Small intestine (tissue), 7 donors: ENCODE measurements at regions not wholly inside any gene's neighbourhood (a gene's known extent, or its start where the extent isn't known, plus 50 kb on each side); places are given as distances from the start of the nearest gene placed in this dataset.

Source experiments
- DNase-seq, 2 donors: peaks; one replicate each; pipeline versions ENCODE4 v3.0.0 to v3.0.0-alpha.2; 2013
- FAIRE-seq: peaks from 2 replicates; lab custom pipeline; 2012; peaks lifted over from hg19 to GRCh38; lab: Jason Lieb, UNC
- H3K27ac ChIP-seq, 3 donors: one replicate each; pipeline ENCODE4 v1.5.1; 2013; ENCODE audit warnings: low read length in 2 of 3, mild to moderate bottlenecking in 2 of 3, control low read depth in 1 of 3, inconsistent platforms in 1 of 3, low read depth in 1 of 3, moderate library complexity in 1 of 3
- H3K27me3 ChIP-seq, 3 donors: one replicate each; pipeline ENCODE4 v1.6.1; 2013; ENCODE audit warnings: low read length in 3 of 3, inconsistent platforms in 1 of 3; ENCODE audit not compliant: control insufficient read depth in 3 of 3, insufficient read depth in 3 of 3
- H3K36me3 ChIP-seq, 3 donors: one replicate each; pipeline ENCODE4 v1.6.1; 2013; ENCODE audit warnings: low read length in 3 of 3, inconsistent platforms in 1 of 3, low read depth in 1 of 3, mild to moderate bottlenecking in 1 of 3, moderate library complexity in 1 of 3; ENCODE audit not compliant: control insufficient read depth in 3 of 3, insufficient read depth in 2 of 3
- H3K4me1 ChIP-seq, 3 donors: one replicate each; pipeline ENCODE4 v1.6.1; 2013; ENCODE audit warnings: low read length in 2 of 3, inconsistent platforms in 1 of 3, low read depth in 1 of 3, mild to moderate bottlenecking in 1 of 3, moderate library complexity in 1 of 3; ENCODE audit not compliant: control insufficient read depth in 3 of 3, insufficient read depth in 2 of 3
- H3K4me3 ChIP-seq, 3 donors: one replicate each; pipeline ENCODE4 v1.5.1; 2013; ENCODE audit warnings: low read length in 3 of 3, control low read depth in 1 of 3, inconsistent platforms in 1 of 3, low read depth in 1 of 3, mild to moderate bottlenecking in 1 of 3, moderate library complexity in 1 of 3
- H3K9me3 ChIP-seq, 2 donors: one replicate each; pipeline ENCODE4 v1.6.1; 2013; ENCODE audit warnings: low read depth in 1 of 2, low read length in 1 of 2; ENCODE audit not compliant: control insufficient read depth in 2 of 2, insufficient read depth in 1 of 2
- WGBS, 3 donors: extraction: QIAGEN DNeasy Blood & Tissue Kit; methylation state at CpG; one replicate each; pipeline ENCODE4 v1.1.7; 2013; 5-methylcytosine and 5-hydroxymethylcytosine counted together
- donor health status: healthy with polysubstance abuse.
- donor health status: control.
- donor health status: control.
- donor health status: Bipolar disorder and iron deficiency.
- donor health status: healthy.

DNA sequence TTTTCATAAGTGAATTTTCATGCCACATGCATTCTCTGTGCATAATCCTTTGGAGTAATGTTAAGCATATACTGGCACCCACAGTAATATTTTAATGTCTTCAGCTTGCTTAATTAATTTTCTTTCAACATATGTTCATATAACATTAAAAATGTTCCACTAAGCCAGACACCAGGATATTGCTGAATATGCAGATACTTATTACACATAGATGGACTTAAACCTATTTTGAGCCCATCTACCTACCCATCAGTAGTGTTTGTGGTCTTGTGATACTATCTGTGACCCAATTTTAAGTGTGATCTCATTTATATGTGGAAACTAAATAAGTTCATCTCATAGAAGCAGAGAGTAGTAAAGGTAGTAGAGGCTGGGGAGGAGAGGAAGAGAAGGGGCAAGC, 379.5 kb upstream of the JAG1 start:
- H3K9me3 ChIP-seq, result peaks cover 0 to 2% of the 10 kb centered on the region in 2 donors
- FAIRE-seq (no peak), DNase-seq (no peak)
- H3K4me3 ChIP-seq, result no peak overlapping the region
- no peaks in the 10 kb centered on the region for H3K36me3 ChIP-seq
- H3K27me3 ChIP-seq, result no peaks in the 10 kb centered on the region
- H3K27ac ChIP-seq, result no peak overlapping the region
- no peaks in the 10 kb centered on the region for H3K4me1 ChIP-seq

DNA sequence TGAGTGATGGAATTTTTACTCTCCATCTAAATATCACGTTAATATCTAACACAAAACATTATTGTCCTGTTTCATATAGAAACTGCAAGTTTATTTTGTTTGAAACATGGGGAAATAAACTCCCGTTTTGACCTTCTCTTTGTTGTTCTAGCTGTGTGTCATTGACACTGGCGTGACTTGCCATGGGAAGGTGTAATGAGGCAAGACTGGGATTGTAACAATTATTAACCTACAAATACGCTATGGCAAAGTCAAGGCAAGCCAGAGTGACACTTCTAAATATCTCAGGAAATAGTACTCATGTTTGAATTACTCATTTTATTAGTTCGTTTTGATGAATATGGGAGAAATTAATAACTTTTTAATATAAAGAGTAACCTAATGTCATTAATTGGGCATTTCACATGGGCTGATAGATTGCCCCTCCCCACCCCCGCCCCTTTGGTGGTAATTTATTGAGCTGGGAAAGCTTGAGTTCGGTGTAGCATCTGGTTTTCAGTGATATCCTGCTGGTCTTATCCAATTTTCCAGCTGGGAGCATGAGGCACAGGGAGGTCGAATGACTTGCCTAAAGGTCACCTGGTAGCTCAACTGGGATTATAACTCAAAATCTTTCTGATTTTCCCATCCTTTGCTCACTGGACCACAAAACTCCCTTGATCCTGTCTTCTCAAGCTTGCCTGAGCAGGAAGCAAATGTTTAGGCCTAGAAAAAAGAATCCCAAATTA, 380.6 kb upstream of the JAG1 start:
- Histone ChIP-seq H3K27ac (no peak overlapping the region), H3K9me3 (peaks cover 0 to 4% of the 10 kb centered on the region in 2 donors), H3K36me3 (no peaks in the 10 kb centered on the region), H3K4me1 (no peaks in the 10 kb centered on the region), H3K4me3 (no peak overlapping the region), H3K27me3 (no peaks in the 10 kb centered on the region)
- DNase-seq, result no peak
- 79 to 88% (median 82%) methylated on average over 8 of the region's 8 CpGs for WGBS, 3 donors
- no peak for FAIRE-seq

DNA sequence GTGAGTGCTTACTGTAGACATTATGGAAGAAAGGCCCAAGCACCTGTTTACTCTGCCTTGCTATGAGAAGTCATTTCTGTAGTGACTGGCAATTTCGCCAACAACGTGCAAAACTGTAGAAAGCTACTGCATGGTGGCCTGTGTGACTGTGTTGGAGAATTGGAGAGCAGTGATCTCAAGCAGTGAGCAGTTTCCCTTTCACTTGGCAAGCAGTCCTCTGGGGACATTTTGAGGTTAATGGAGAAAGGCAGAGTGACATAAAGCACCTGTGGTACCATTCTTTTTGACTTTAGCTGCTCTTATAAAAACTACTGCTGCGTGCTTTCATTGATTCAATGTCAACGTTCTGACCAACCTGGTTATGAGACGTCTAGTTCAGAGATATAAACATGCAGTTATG, 382.6 kb upstream of the JAG1 start:
- 75 to 88% (median 79%) methylated on average over 5 of the region's 5 CpGs for WGBS, 3 donors

DNA sequence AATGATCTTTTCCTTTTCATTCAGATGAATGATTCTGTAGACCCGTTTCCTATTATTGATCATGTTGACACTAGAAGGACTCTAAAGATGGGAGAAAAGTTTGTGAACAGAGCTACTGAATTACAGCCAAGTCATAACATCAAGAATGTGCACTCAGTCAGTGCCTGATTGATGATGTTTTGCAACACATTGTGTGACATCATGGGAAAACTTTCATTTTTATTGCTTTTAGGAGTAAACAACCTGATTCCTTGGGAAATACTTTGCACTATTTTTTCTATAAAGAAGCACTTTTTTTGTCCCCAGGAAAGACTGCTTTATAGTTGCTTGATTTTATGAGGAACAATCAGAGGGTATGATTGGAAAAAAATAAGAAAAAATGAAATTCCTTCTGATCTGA, 383.8 kb upstream of the JAG1 start:
- no peak overlapping the region for H3K4me3 ChIP-seq
- no peaks in the 10 kb centered on the region for H3K36me3 ChIP-seq
- peak in 1 of 2 donors; percentile 25 for DNase-seq
- peaks cover 0 to 4% of the 10 kb centered on the region in 2 donors for H3K9me3 ChIP-seq
- no peak for FAIRE-seq
- H3K4me1 ChIP-seq, result no peaks in the 10 kb centered on the region
- no peaks in the 10 kb centered on the region for H3K27me3 ChIP-seq
- 60 to 89% (median 83%) methylated on average over 1 of the region's 1 CpG for WGBS, 3 donors
- H3K27ac ChIP-seq, result no peak overlapping the region

More for the DNA sequence above, 382.6 kb upstream of the JAG1 start:
- H3K4me1 ChIP-seq, result no peaks in the 10 kb centered on the region
- H3K9me3 ChIP-seq, result peaks cover 0 to 4% of the 10 kb centered on the region in 2 donors
- H3K27me3 ChIP-seq, result no peaks in the 10 kb centered on the region
- no peak overlapping the region for H3K4me3 ChIP-seq
- H3K27ac ChIP-seq, result no peak overlapping the region
- no peak for FAIRE-seq
- no peak for DNase-seq
- no peaks in the 10 kb centered on the region for H3K36me3 ChIP-seq

DNA sequence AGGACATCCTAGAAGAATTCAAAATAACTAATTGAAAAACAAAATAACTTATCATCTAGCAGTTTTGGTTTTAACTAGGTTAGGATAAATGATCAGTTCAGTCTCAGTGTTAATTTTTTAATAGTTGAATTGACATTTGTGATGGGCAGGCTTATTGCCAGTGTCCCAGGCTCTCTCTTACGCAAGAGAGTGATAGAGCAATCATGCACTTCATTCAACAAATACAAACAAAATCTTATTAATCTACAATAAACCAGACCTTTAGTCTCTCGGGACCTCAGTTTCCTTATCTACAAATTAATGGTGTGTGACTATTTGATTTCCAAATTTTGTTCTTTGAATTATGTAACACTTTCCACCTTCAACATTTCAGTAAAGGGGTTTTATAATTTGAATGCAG, 385.9 kb upstream of the JAG1 start:
- peak in 1 of 2 donors; percentile 48 for DNase-seq
- 14 to 50% (median 29%) methylated on average over 2 of the region's 2 CpGs for WGBS, 3 donors
- H3K27me3 ChIP-seq, result no peaks in the 10 kb centered on the region
- no peak overlapping the region for H3K4me3 ChIP-seq
- H3K36me3 ChIP-seq, result no peaks in the 10 kb centered on the region
- H3K27ac ChIP-seq, result no peak overlapping the region
- H3K4me1 ChIP-seq, result no peaks in the 10 kb centered on the region
- FAIRE-seq, result no peak
- peaks cover 0 to 4% of the 10 kb centered on the region in 2 donors for H3K9me3 ChIP-seq

DNA sequence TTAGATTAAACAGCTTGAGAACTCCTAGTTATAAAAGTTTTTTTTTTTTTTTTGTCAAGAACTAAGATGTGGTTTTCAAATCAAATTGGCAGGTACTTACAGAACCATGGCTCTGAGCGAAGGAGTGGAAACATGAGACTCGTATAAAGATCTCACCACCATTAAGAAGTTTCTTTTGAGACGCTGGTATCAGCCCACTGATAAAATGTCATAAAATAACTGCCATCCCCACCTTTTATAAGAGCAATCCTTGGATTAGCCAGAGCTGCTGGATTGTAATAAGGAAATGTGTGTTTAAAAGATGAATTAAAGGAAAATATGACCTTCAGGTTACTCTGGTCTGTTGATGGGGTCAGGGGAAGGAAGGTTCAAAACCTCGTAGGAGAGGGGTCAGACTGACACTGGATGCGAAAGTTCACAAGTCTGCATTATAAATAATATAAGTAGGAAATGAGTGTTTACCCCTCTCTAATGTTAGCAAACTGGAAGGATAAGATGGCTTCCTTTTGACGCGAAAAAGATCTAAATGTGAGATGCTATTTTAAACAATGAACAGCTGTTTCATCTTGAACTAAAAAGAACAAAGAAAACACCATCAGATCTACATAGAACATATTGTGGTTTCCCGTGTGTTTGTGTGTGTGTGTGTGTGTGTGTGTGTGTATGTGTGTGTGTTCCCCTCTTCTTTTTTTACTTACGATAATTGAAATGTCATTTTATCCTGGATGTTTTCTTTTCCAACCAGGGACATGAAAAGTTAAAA, 386.8 kb upstream of the JAG1 start:
- 53% methylated on average over 9 of the region's 9 CpGs for WGBS, 3 donors
- FAIRE-seq (no peak), DNase-seq (peak; percentile 16 to 63)
- H3K4me3 ChIP-seq, result no peak overlapping the region
- peaks cover 0 to 4% of the 10 kb centered on the region in 2 donors for H3K9me3 ChIP-seq
- H3K36me3 ChIP-seq, result no peaks in the 10 kb centered on the region
- no peak overlapping the region for H3K27ac ChIP-seq
- H3K4me1 ChIP-seq, result no peaks in the 10 kb centered on the region
- H3K27me3 ChIP-seq, result no peaks in the 10 kb centered on the region

DNA sequence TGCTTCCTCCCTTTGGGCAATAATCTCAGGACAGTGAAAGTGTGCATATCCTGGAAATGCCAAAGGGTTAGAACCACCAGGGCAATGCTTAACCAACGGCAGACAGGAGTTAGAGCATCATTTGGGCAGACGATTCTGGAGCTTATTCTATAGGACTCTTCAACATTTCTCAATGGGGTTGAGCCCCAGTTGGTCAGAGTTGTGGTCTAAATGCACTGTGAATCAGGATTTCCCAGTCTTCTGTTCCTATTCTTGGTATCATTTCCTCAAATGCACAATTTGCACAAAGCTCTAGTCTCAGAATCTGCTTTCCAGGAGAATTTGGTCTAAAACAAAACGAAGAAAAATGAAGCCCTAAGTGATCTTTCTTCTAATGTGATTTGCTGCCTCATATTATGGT, 389.6 kb upstream of the JAG1 start:
- FAIRE-seq, result no peak
- no peaks in the 10 kb centered on the region for H3K27me3 ChIP-seq
- WGBS, 3 donors, result 86 to 95% (median 87%) methylated on average over 3 of the region's 3 CpGs

DNA sequence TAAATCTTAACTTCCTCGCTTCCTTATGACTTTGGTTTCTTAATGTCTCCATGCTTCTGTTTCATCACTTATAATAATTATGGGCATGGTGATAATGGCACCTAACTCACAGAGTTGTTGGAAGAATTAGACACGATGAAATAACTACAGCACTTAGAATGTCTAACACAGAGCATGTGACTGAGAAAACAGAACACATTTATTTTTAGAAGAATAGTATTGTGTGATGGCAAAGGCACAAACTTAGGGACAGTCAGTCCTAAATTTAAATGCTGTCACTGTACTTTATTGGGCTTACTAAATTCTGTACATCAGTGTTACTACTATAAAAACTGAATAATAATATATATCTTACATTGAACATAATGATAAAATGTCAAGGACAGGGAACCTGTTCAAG, 391.1 kb upstream of the JAG1 start:
- Histone ChIP-seq H3K36me3 (no peaks in the 10 kb centered on the region), H3K4me3 (no peak overlapping the region), H3K27ac (no peak overlapping the region), H3K4me1 (no peaks in the 10 kb centered on the region), H3K27me3 (no peaks in the 10 kb centered on the region), H3K9me3 (no peaks in the 10 kb centered on the region)
- FAIRE-seq (no peak), DNase-seq (no peak)
- WGBS, 3 donors, result 82 to 98% (median 82%) methylated on average over 2 of the region's 2 CpGs

More for the DNA sequence above, 389.6 kb upstream of the JAG1 start:
- DNase-seq, result no peak
- Histone ChIP-seq H3K27ac (no peak overlapping the region), H3K4me1 (no peaks in the 10 kb centered on the region), H3K36me3 (no peaks in the 10 kb centered on the region), H3K4me3 (no peak overlapping the region), H3K9me3 (peaks cover 0 to under 1% of the 10 kb centered on the region in 2 donors)
